A549 (cell line): ENCODE measurements at regions not wholly inside any gene's neighbourhood (a gene's known extent, or its start where the extent isn't known, plus 50 kb on each side); places are given as distances from the start of the nearest gene placed in this dataset.

ENCODE experiments used
- ATAC-seq, 2 experiments: fragments of 200-7000 bp in 1 of 2; fragments of >200 bp in 1 of 2; cut with Nextera tagmentation in 1 of 2; cut with Tn5 transposase in 1 of 2; 3 replicates each; pipeline versions ENCODE4 v1.8.0 to v1.9.1; 2018 to 2020; ENCODE audit warnings: mild to moderate bottlenecking in 1 of 2, moderate library complexity in 1 of 2
- CTCF ChIA-PET: fragments of 300-600 bp; sonication (Branson Sonifier 250); formaldehyde crosslinking; extraction: SDS; loops from one replicate; lab custom pipeline; 2021; ENCODE audit warnings: antibody characterized with exemption, inconsistent platforms; lab: Yijun Ruan, JAX
- POLR2A ChIA-PET: fragments of 350-600 bp; formaldehyde crosslinking; extraction: SDS; loops from one replicate; lab custom pipeline; 2021; ENCODE audit warnings: antibody characterized with exemption, inconsistent platforms; lab: Yijun Ruan, JAX
- DNase-seq, 2 experiments: peaks; one replicate each; pipeline versions ENCODE4 v3.0.0 to v3.0.0-alpha.2; 2011 to 2016; ENCODE audit warnings: low read depth in 1 of 2, low spot score in 1 of 2
- FAIRE-seq: peaks from 2 replicates; lab custom pipeline; 2011; peaks lifted over from hg19 to GRCh38; lab: Jason Lieb, UNC
- H3K27ac ChIP-seq, 2 experiments: fragments of >200 bp; sonication (Bioruptor Twin); formaldehyde crosslinking; 3 replicates each; pipeline ENCODE4 v1.5.1; 2016 to 2017
- H3K4me1 ChIP-seq: fragments of >200 bp; sonication (Bioruptor Twin); formaldehyde crosslinking; 3 replicates; pipeline ENCODE4 v1.6.1; 2016
- H3K4me2 ChIP-seq: fragments of >200 bp; sonication (Bioruptor Twin); formaldehyde crosslinking; 3 replicates; pipeline ENCODE4 v1.6.1; 2016
- H3K4me3 ChIP-seq: fragments of >200 bp; sonication (Bioruptor Twin); formaldehyde crosslinking; 3 replicates; pipeline ENCODE4 v1.5.1; 2016
- H3K9me3 ChIP-seq: fragments of >200 bp; sonication (Bioruptor Twin); formaldehyde crosslinking; 3 replicates; pipeline ENCODE4 v1.6.1; 2016
- BHLHE40 ChIP-seq: IDR thresholded peaks from 2 replicates; pipeline ENCODE4 v1.6.1; 2012; ENCODE audit warnings: low read depth, low read length, inconsistent platforms
- CBX8 ChIP-seq: fragments of 200-600 bp; sonication (generic); IDR thresholded peaks from 2 replicates; pipeline ENCODE4 v1.6.1; 2016
- CEBPB ChIP-seq, 2 experiments: fragments of >200 bp in 1 of 2; sonication (Bioruptor Twin) in 1 of 2; formaldehyde crosslinking in 1 of 2; IDR thresholded peaks; 2 replicates each; pipeline ENCODE4 v1.6.1; 2012 to 2016
- CHD2 ChIP-seq: fragments of 150-350 bp; IDR thresholded peaks from 2 replicates; pipeline ENCODE4 v1.6.1; 2014; ENCODE audit warnings: low read length; ENCODE audit not compliant: partially characterized antibody
- CTCF ChIP-seq: fragments of >200 bp; sonication (Bioruptor Twin); formaldehyde crosslinking; IDR thresholded peaks from 3 replicates; pipeline ENCODE4 v1.5.1; 2016
- EHF ChIP-seq: fragments of 250-450 bp; sonication (Bioruptor Pico); IDR thresholded peaks from 2 replicates; pipeline ENCODE4 v1.5.0; 2020; ENCODE audit warnings: mild to moderate bottlenecking
- EP300 ChIP-seq, 2 experiments: fragments of >200 bp; sonication (Bioruptor Twin); formaldehyde crosslinking; IDR thresholded peaks; 2 replicates in 1 of 2; 3 replicates in 1 of 2; pipeline ENCODE4 v1.6.1; 2016 to 2017
- FOSB ChIP-seq: fragments of 250-450 bp; sonication (Bioruptor Pico); IDR thresholded peaks from 2 replicates; pipeline ENCODE4 v1.5.0; 2020; ENCODE audit warnings: mild to moderate bottlenecking, moderate library complexity
- FOXS1 ChIP-seq: fragments of 250-450 bp; sonication (Bioruptor Pico); IDR thresholded peaks from 2 replicates; pipeline ENCODE4 v1.5.0; 2020; ENCODE audit warnings: mild to moderate bottlenecking, moderate library complexity
- HDAC2 ChIP-seq: fragments of 200-600 bp; sonication (generic); IDR thresholded peaks from 2 replicates; pipeline ENCODE4 v1.6.1; 2016
- HEYL ChIP-seq: fragments of 250-450 bp; sonication (Bioruptor Pico); IDR thresholded peaks from 2 replicates; pipeline ENCODE4 v1.8.0; 2021; ENCODE audit warnings: mild to moderate bottlenecking, moderate library complexity
- HOXA7 ChIP-seq: fragments of 250-450 bp; sonication (Bioruptor Pico); IDR thresholded peaks from 2 replicates; pipeline ENCODE4 v1.5.0; 2020; ENCODE audit warnings: mild to moderate bottlenecking, moderate library complexity
- HOXB13 ChIP-seq: fragments of 250-450 bp; sonication (Bioruptor Pico); IDR thresholded peaks from 2 replicates; pipeline ENCODE4 v1.5.0; 2020; ENCODE audit warnings: low read depth, mild to moderate bottlenecking, moderate library complexity
- JUNB ChIP-seq: fragments of >200 bp; sonication (Bioruptor Twin); formaldehyde crosslinking; IDR thresholded peaks from 2 replicates; pipeline ENCODE4 v1.6.1; 2016
- KDM5A ChIP-seq: fragments of 200-600 bp; sonication (generic); IDR thresholded peaks from 2 replicates; pipeline ENCODE4 v1.6.1; 2016; ENCODE audit warnings: antibody characterized with exemption, mild to moderate bottlenecking
- MAX ChIP-seq: IDR thresholded peaks from 2 replicates; pipeline ENCODE4 v1.6.1; 2012
- MAZ ChIP-seq: fragments of 150-350 bp; IDR thresholded peaks from 2 replicates; pipeline ENCODE4 v1.6.1; 2014; ENCODE audit warnings: antibody characterized with exemption, low read depth, low read length, borderline replicate concordance
- POLR2A ChIP-seq: IDR thresholded peaks from 2 replicates; pipeline ENCODE4 v1.6.1; 2012; ENCODE audit warnings: mild to moderate bottlenecking, low read length
- RAD21 ChIP-seq, 2 experiments: fragments of >200 bp in 1 of 2; sonication (Bioruptor Twin) in 1 of 2; formaldehyde crosslinking in 1 of 2; IDR thresholded peaks in 1 of 2; conservative IDR thresholded peaks in 1 of 2; 2 replicates in 1 of 2; 3 replicates in 1 of 2; pipeline ENCODE4 v1.6.1; 2012 to 2018; ENCODE audit warnings: inconsistent platforms in 1 of 2
- RARB ChIP-seq: fragments of 250-450 bp; sonication (Bioruptor Pico); IDR thresholded peaks from 2 replicates; pipeline ENCODE4 v1.8.0; 2021; ENCODE audit warnings: mild to moderate bottlenecking, moderate library complexity
- RCOR1 ChIP-seq: fragments of 150-350 bp; IDR thresholded peaks from 2 replicates; pipeline ENCODE4 v1.6.1; 2014; ENCODE audit warnings: antibody characterized with exemption, low read length, low read depth
- RNF2 ChIP-seq: fragments of 200-600 bp; sonication (generic); IDR thresholded peaks from 2 replicates; pipeline ENCODE4 v1.6.1; 2016; ENCODE audit warnings: low read depth, mild to moderate bottlenecking, antibody characterized with exemption, moderate library complexity, borderline replicate concordance
- USF2 ChIP-seq: fragments of 450-650 bp; IDR thresholded peaks from 2 replicates; pipeline ENCODE4 v1.6.1; 2014; ENCODE audit warnings: antibody characterized with exemption
- ZFP36 ChIP-seq: fragments of 450-650 bp; IDR thresholded peaks from 2 replicates; pipeline ENCODE4 v1.6.1; 2014; ENCODE audit warnings: borderline replicate concordance; ENCODE audit not compliant: partially characterized antibody
- ZSCAN20 ChIP-seq: fragments of 250-450 bp; sonication (Bioruptor Pico); IDR thresholded peaks from 2 replicates; pipeline ENCODE4 v1.8.0; 2022; ENCODE audit warnings: mild to moderate bottlenecking, moderate library complexity
- WGBS: methylation state at CpG from one replicate; pipeline ENCODE4 v1.1.6; 2017; ENCODE audit errors: missing lambda C conversion rate; 5-methylcytosine and 5-hydroxymethylcytosine counted together
- TF ChIP-seq, protein P1 (sequence below): IDR thresholded peaks from 2 replicates; pipeline ENCODE4 v1.6.1; 2012
- TF ChIP-seq, protein P2 (sequence below): fragments of 200-600 bp; sonication (generic); IDR thresholded peaks from 2 replicates; pipeline ENCODE4 v1.6.1; 2016; ENCODE audit warnings: antibody characterized with exemption, mild to moderate bottlenecking, moderate library complexity

GRCh38 chr1:191669629-191670028 is 488.6 kb upstream of the RGS18 start:
- Histone ChIP-seq H3K9me3 (no peaks in the 10 kb centered on the region), H3K27ac (no peak overlapping the region), H3K4me1 (no peaks in the 10 kb centered on the region), H3K4me3 (no peak overlapping the region), H3K4me2 (no peak overlapping the region)
- FAIRE-seq (no peak), DNase-seq (no peak), ATAC-seq (no peak)
- ChIA-PET CTCF (no interaction called here), POLR2A (no interaction called here)
- WGBS, result 21% methylated on average over 2 of the region's 2 CpGs
- TF ChIP-seq HOXA7 (no peak), JUNB (no peak), CBX8 (no peak), MAZ (no peak), ZFP36 (no peak), USF2 (no peak)

- no peaks in the 10 kb centered on the region for H3K4me1 ChIP-seq
- CTCF ChIA-PET, result no interaction called here
- DNase-seq (no peak), FAIRE-seq (no peak), ATAC-seq (no peak)
- POLR2A ChIA-PET, result no interaction called here
- H3K27ac ChIP-seq, result no peak overlapping the region
- WGBS, result 85% methylated on average over 2 of the region's 2 CpGs
- no peak overlapping the region for H3K4me3 ChIP-seq
- H3K9me3 ChIP-seq, result no peaks in the 10 kb centered on the region
- TF ChIP-seq FOXS1 (CRISPR knock-in tag) (no peak), JUNB (no peak), BHLHE40 (no peak), CEBPB (IDR thresholded peaks at IDR 0.05) (no peak), MAX (no peak), HDAC2 (no peak), MAZ (no peak), HOXB13 (no peak), CTCF (no peak), RARB (CRISPR knock-in tag) (no peak), RCOR1 (no peak), CHD2 (no peak), EHF (CRISPR knock-in tag) (no peak), FOSB (no peak)
- TF ChIP-seq, protein P1, sequence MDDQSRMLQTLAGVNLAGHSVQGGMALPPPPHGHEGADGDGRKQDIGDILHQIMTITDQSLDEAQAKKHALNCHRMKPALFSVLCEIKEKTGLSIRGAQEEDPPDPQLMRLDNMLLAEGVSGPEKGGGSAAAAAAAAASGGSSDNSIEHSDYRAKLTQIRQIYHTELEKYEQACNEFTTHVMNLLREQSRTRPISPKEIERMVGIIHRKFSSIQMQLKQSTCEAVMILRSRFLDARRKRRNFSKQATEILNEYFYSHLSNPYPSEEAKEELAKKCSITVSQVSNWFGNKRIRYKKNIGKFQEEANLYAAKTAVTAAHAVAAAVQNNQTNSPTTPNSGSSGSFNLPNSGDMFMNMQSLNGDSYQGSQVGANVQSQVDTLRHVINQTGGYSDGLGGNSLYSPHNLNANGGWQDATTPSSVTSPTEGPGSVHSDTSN, result no peak
- H3K4me2 ChIP-seq, result no peak overlapping the region
Observed at GRCh38 chr1:191671236-191671635, 487.0 kb upstream of the RGS18 start.

- no peak overlapping the region for H3K4me2 ChIP-seq
- 28% methylated on average over 1 of the region's 1 CpG for WGBS
- TF ChIP-seq POLR2A (no peak), JUNB (no peak), EP300 (IDR thresholded peaks at IDR 0.05) (no peak), RAD21 (conservative IDR thresholded peaks at IDR 0.05 in 1 of 2, IDR thresholded peaks at IDR 0.05 in 1 of 2) (no peak), KDM5A (no peak), HEYL (CRISPR knock-in tag) (no peak), ZSCAN20 (CRISPR knock-in tag) (no peak), ZFP36 (no peak), RNF2 (no peak), RCOR1 (no peak), CBX8 (no peak)
- TF ChIP-seq, protein P1, result no peak
- TF ChIP-seq, protein P2, sequence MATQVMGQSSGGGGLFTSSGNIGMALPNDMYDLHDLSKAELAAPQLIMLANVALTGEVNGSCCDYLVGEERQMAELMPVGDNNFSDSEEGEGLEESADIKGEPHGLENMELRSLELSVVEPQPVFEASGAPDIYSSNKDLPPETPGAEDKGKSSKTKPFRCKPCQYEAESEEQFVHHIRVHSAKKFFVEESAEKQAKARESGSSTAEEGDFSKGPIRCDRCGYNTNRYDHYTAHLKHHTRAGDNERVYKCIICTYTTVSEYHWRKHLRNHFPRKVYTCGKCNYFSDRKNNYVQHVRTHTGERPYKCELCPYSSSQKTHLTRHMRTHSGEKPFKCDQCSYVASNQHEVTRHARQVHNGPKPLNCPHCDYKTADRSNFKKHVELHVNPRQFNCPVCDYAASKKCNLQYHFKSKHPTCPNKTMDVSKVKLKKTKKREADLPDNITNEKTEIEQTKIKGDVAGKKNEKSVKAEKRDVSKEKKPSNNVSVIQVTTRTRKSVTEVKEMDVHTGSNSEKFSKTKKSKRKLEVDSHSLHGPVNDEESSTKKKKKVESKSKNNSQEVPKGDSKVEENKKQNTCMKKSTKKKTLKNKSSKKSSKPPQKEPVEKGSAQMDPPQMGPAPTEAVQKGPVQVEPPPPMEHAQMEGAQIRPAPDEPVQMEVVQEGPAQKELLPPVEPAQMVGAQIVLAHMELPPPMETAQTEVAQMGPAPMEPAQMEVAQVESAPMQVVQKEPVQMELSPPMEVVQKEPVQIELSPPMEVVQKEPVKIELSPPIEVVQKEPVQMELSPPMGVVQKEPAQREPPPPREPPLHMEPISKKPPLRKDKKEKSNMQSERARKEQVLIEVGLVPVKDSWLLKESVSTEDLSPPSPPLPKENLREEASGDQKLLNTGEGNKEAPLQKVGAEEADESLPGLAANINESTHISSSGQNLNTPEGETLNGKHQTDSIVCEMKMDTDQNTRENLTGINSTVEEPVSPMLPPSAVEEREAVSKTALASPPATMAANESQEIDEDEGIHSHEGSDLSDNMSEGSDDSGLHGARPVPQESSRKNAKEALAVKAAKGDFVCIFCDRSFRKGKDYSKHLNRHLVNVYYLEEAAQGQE, result no peak
Observed at GRCh38 chr1:191674626-191675179, 483.6 kb upstream of the RGS18 start.

More at GRCh38 chr1:191674626-191675179, 483.6 kb upstream of the RGS18 start:
- no peak for ATAC-seq
- CTCF ChIA-PET, result no interaction called here
- Histone ChIP-seq H3K27ac (no peak overlapping the region), H3K9me3 (no peaks in the 10 kb centered on the region), H3K4me3 (no peak overlapping the region), H3K4me1 (no peaks in the 10 kb centered on the region)
- POLR2A ChIA-PET, result no interaction called here
- DNase-seq, result no peak
- no peak for FAIRE-seq
